CD8-positive, alpha-beta memory T cell (primary cell): ENCODE measurements at regions not wholly inside any gene's neighbourhood (a gene's known extent, or its start where the extent isn't known, plus 50 kb on each side); places are given as distances from the start of the nearest gene placed in this dataset.

Experiments used
- CTCF ChIA-PET: fragments of 350-600 bp; sonication (Branson Sonifier 250); formaldehyde crosslinking; loops from one replicate; lab custom pipeline; 2021; ENCODE audit warnings: antibody characterized with exemption; lab: Charles Lee
- POLR2A ChIA-PET: fragments of 350-600 bp; sonication (Branson Sonifier 250); formaldehyde crosslinking; loops from one replicate; lab custom pipeline; 2021; ENCODE audit warnings: antibody characterized with exemption; lab: Charles Lee
- DNase-seq, 5 donors: peaks; one replicate each; pipeline versions ENCODE4 v3.0.0 to v3.0.0-alpha.2; 2020 to 2022; ENCODE audit warnings: mixed read lengths in 1 of 5
- H3K27ac ChIP-seq: one replicate; pipeline ENCODE4 v1.7.0; 2013; ENCODE audit warnings: low read depth, mild to moderate bottlenecking, low read length, moderate library complexity
- H3K27me3 ChIP-seq: 2 replicates; pipeline ENCODE4 v1.7.0; 2013; ENCODE audit warnings: low read length, mild to moderate bottlenecking; ENCODE audit not compliant: insufficient read depth, poor library complexity, severe bottlenecking
- H3K36me3 ChIP-seq: 2 replicates; pipeline ENCODE4 v1.7.0; 2013; ENCODE audit warnings: mild to moderate bottlenecking, low read length, moderate library complexity; ENCODE audit not compliant: insufficient read depth
- H3K4me1 ChIP-seq: 2 replicates; pipeline ENCODE4 v1.7.0; 2013; ENCODE audit warnings: mild to moderate bottlenecking, low read length, moderate library complexity; ENCODE audit not compliant: insufficient read depth
- H3K4me3 ChIP-seq: 2 replicates; pipeline ENCODE4 v1.7.0; 2013; ENCODE audit warnings: mild to moderate bottlenecking, low read length
- H3K9me3 ChIP-seq: 2 replicates; pipeline ENCODE4 v1.7.0; 2013; ENCODE audit warnings: mild to moderate bottlenecking, low read length
- H3K27ac Mint-ChIP-seq, 8 donors: one replicate each; pipeline ENCODE4 v1.8.0; 2020 to 2021; ENCODE audit warnings: mixed read lengths in 8 of 8, mild to moderate bottlenecking in 6 of 8, inconsistent platforms in 3 of 8, moderate library complexity in 3 of 8
- H3K27me3 Mint-ChIP-seq, 2 donors: one replicate each; pipeline ENCODE4 v1.8.0; 2020 to 2021; ENCODE audit warnings: mixed read lengths in 2 of 2, mild to moderate bottlenecking in 1 of 2, moderate library complexity in 1 of 2
- H3K36me3 Mint-ChIP-seq, 3 donors: one replicate each; pipeline ENCODE4 v1.8.0; 2020 to 2021; ENCODE audit warnings: mixed read lengths in 3 of 3, inconsistent platforms in 1 of 3, mild to moderate bottlenecking in 1 of 3
- H3K4me1 Mint-ChIP-seq, 3 donors: one replicate each; pipeline ENCODE4 v1.8.0; 2020 to 2021; ENCODE audit warnings: mixed read lengths in 3 of 3, inconsistent platforms in 1 of 3, mild to moderate bottlenecking in 1 of 3
- H3K4me3 Mint-ChIP-seq, 7 donors: one replicate each; pipeline ENCODE4 v1.8.0; 2020 to 2021; ENCODE audit warnings: mixed read lengths in 7 of 7, mild to moderate bottlenecking in 6 of 7, moderate library complexity in 4 of 7, inconsistent platforms in 2 of 7
- H3K9me3 Mint-ChIP-seq, 5 donors: one replicate each; pipeline ENCODE4 v1.8.0; 2020 to 2022; ENCODE audit warnings: mixed read lengths in 5 of 5, mild to moderate bottlenecking in 3 of 5, moderate library complexity in 2 of 5, inconsistent platforms in 1 of 5

GRCh38 chr2:122132147-122132691 lies 376.8 kb downstream of the TSN start:
- CTCF ChIA-PET, result no interaction called here

GRCh38 chr2:122135021-122135937 lies 379.8 kb downstream of the TSN start:
- Mint-ChIP-seq H3K27ac (no peak overlapping the region), H3K36me3 (no peaks in the 10 kb centered on the region), H3K27me3 (peaks cover 6 to 11% of the 10 kb centered on the region in 2 donors), H3K4me1 (no peaks in the 10 kb centered on the region), H3K9me3 (peaks cover 6 to 16% (median 15%) of the 10 kb centered on the region in 5 donors), H3K4me3 (no peak overlapping the region)
- Histone ChIP-seq H3K4me3 (no peak overlapping the region), H3K4me1 (no peaks in the 10 kb centered on the region), H3K27me3 (no peaks in the 10 kb centered on the region), H3K9me3 (no peaks in the 10 kb centered on the region), H3K36me3 (no peaks in the 10 kb centered on the region), H3K27ac (no peak overlapping the region)
- CTCF ChIA-PET, result no interaction called here
- no peak for DNase-seq
- POLR2A ChIA-PET, result no interaction called here

More at GRCh38 chr2:122132147-122132691, 376.8 kb downstream of the TSN start:
- Histone ChIP-seq H3K9me3 (peaks cover 7% of the 10 kb centered on the region), H3K27ac (no peak overlapping the region), H3K27me3 (no peaks in the 10 kb centered on the region), H3K36me3 (no peaks in the 10 kb centered on the region), H3K4me3 (no peak overlapping the region), H3K4me1 (no peaks in the 10 kb centered on the region)
- H3K27ac Mint-ChIP-seq, result no peak overlapping the region
- no peak overlapping the region for H3K4me3 Mint-ChIP-seq
- POLR2A ChIA-PET, result no interaction called here
- H3K4me1 Mint-ChIP-seq, result no peaks in the 10 kb centered on the region
- peaks cover 28 to 35% (median 30%) of the 10 kb centered on the region in 5 donors for H3K9me3 Mint-ChIP-seq
- peaks cover 0 to 6% (median 0%) of the 10 kb centered on the region in 3 donors for H3K36me3 Mint-ChIP-seq
- DNase-seq, result no peak
- peaks cover 6 to 11% of the 10 kb centered on the region in 2 donors for H3K27me3 Mint-ChIP-seq

- H3K9me3 ChIP-seq, result no peaks in the 10 kb centered on the region
- DNase-seq, result no peak
- no peak overlapping the region for H3K27ac ChIP-seq
- H3K9me3 Mint-ChIP-seq, result peaks cover 0 to 9% (median 8%) of the 10 kb centered on the region in 5 donors
- no peak overlapping the region for H3K4me3 Mint-ChIP-seq
- ChIA-PET POLR2A (no interaction called here), CTCF (no interaction called here)
- H3K27ac Mint-ChIP-seq, result no peak overlapping the region
- H3K4me1 ChIP-seq, result no peaks in the 10 kb centered on the region
- peaks cover 6 to 11% of the 10 kb centered on the region in 2 donors for H3K27me3 Mint-ChIP-seq
- no peaks in the 10 kb centered on the region for H3K27me3 ChIP-seq
- H3K4me1 Mint-ChIP-seq, result no peaks in the 10 kb centered on the region
- H3K36me3 ChIP-seq, result no peaks in the 10 kb centered on the region
- H3K4me3 ChIP-seq, result no peak overlapping the region
- H3K36me3 Mint-ChIP-seq, result no peaks in the 10 kb centered on the region
These were observed 380.6 kb downstream of the TSN start for GRCh38 chr2:122136056-122136455.

GRCh38 chr2:122138561-122138960 lies 383.1 kb downstream of the TSN start:
- CTCF ChIA-PET, result no interaction called here

GRCh38 chr2:122139739-122140420 lies 384.4 kb downstream of the TSN start:
- Histone ChIP-seq H3K27ac (no peak overlapping the region), H3K27me3 (no peaks in the 10 kb centered on the region), H3K4me3 (no peak overlapping the region), H3K9me3 (no peaks in the 10 kb centered on the region), H3K4me1 (no peaks in the 10 kb centered on the region), H3K36me3 (no peaks in the 10 kb centered on the region)
- DNase-seq, result no peak
- ChIA-PET POLR2A (no interaction called here), CTCF (no interaction called here)
- Mint-ChIP-seq H3K4me1 (no peaks in the 10 kb centered on the region), H3K27ac (no peak overlapping the region), H3K4me3 (no peak overlapping the region), H3K9me3 (peaks cover 0 to 3% (median 2%) of the 10 kb centered on the region in 5 donors), H3K27me3 (peaks cover 3 to 4% of the 10 kb centered on the region in 2 donors), H3K36me3 (no peaks in the 10 kb centered on the region)

More at GRCh38 chr2:122138561-122138960, 383.1 kb downstream of the TSN start:
- Histone ChIP-seq H3K27ac (no peak overlapping the region), H3K4me1 (no peaks in the 10 kb centered on the region), H3K27me3 (no peaks in the 10 kb centered on the region), H3K36me3 (no peaks in the 10 kb centered on the region), H3K9me3 (no peaks in the 10 kb centered on the region), H3K4me3 (no peak overlapping the region)
- no peaks in the 10 kb centered on the region for H3K4me1 Mint-ChIP-seq
- no peak overlapping the region for H3K4me3 Mint-ChIP-seq
- H3K27me3 Mint-ChIP-seq, result peaks cover 4 to 11% of the 10 kb centered on the region in 2 donors
- no peaks in the 10 kb centered on the region for H3K36me3 Mint-ChIP-seq
- POLR2A ChIA-PET, result no interaction called here
- H3K27ac Mint-ChIP-seq, result no peak overlapping the region
- H3K9me3 Mint-ChIP-seq, result peaks cover 0 to 3% (median 2%) of the 10 kb centered on the region in 5 donors
- no peak for DNase-seq

GRCh38 chr2:122144884-122145283 lies 389.4 kb downstream of the TSN start:
- no peaks in the 10 kb centered on the region for H3K36me3 ChIP-seq
- Mint-ChIP-seq H3K27me3 (no peaks in the 10 kb centered on the region), H3K36me3 (no peaks in the 10 kb centered on the region), H3K4me3 (no peak overlapping the region), H3K9me3 (peaks cover 0 to 3% (median 2%) of the 10 kb centered on the region in 5 donors), H3K4me1 (no peaks in the 10 kb centered on the region), H3K27ac (no peak overlapping the region)
- H3K27me3 ChIP-seq, result no peaks in the 10 kb centered on the region
- H3K4me1 ChIP-seq, result no peaks in the 10 kb centered on the region
- no peak for DNase-seq
- POLR2A ChIA-PET, result no interaction called here
- no peak overlapping the region for H3K27ac ChIP-seq
- no peaks in the 10 kb centered on the region for H3K9me3 ChIP-seq
- no peak overlapping the region for H3K4me3 ChIP-seq
- CTCF ChIA-PET, result no interaction called here

- H3K27ac ChIP-seq, result no peak overlapping the region
- no peaks in the 10 kb centered on the region for H3K9me3 ChIP-seq
- ChIA-PET CTCF (no interaction called here), POLR2A (no interaction called here)
- no peaks in the 10 kb centered on the region for H3K4me1 ChIP-seq
- Mint-ChIP-seq H3K9me3 (peaks cover 0 to 3% (median 2%) of the 10 kb centered on the region in 5 donors), H3K27me3 (no peaks in the 10 kb centered on the region), H3K36me3 (no peaks in the 10 kb centered on the region), H3K4me1 (no peaks in the 10 kb centered on the region), H3K4me3 (no peak overlapping the region), H3K27ac (no peak overlapping the region)
- no peaks in the 10 kb centered on the region for H3K27me3 ChIP-seq
- no peak overlapping the region for H3K4me3 ChIP-seq
- no peaks in the 10 kb centered on the region for H3K36me3 ChIP-seq
- no peak for DNase-seq
These were observed 390.4 kb downstream of the TSN start for GRCh38 chr2:122145856-122146255.
